LNCAP (cell line): ENCODE measurements at regions not wholly inside any gene's neighbourhood (a gene's known extent, or its start where the extent isn't known, plus 50 kb on each side); places are given as distances from the start of the nearest gene placed in this dataset.

Source experiments
- CTCF ChIP-seq: fragments of 450-650 bp; IDR thresholded peaks from 2 replicates; pipeline ENCODE4 v1.5.1; 2017; ENCODE audit warnings: mild to moderate bottlenecking

- no peak for TF ChIP-seq CTCF
Measured at GRCh38 chr10:55786461-55787050, 574.5 kb downstream of the ZWINT start.

- no peak for TF ChIP-seq CTCF
Measured at GRCh38 chr10:55782181-55782580, 578.9 kb downstream of the ZWINT start.

DNA sequence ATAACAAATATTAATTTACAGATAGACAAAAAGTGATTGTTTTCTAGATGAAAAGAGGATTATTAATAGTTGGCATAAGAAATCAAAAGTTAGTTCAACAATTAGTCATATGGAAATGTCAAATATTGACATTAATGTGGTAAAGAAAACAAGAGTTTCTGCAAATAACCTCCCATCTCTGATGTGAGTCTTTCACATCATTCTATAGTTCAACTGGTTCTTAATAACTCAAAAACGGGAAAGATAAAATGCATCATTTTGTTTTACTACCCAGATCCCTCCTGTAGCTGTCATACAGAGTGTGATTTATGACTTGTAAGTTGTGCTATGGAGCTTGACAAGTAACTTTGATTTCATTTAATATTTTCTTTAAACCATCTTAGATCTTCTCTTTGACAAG is 594.8 kb downstream of the ZWINT start:
- TF ChIP-seq CTCF: no peak

GRCh38 chr10:55750458-55750857 is 610.6 kb downstream of the ZWINT start:
- no peak for TF ChIP-seq CTCF

DNA sequence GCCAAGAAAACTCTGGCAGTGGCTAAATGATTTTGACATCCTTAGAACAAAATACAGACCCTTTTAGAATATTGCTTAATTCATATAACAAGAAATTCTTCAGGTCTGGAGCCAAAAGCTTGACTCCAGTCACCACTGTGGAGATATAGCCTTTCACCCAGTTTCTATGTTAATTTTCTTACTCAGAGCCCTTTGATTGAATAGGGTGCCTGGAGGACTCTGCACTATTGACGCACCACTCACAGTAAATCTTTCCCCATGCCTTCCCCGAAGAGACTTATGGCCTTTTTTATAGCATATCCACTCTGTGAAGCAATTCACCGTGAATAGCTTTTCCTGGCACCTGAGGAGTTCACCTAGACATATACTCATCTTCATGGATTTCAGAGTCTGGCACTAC is 613.8 kb downstream of the ZWINT start:
- TF ChIP-seq CTCF: no peak

DNA sequence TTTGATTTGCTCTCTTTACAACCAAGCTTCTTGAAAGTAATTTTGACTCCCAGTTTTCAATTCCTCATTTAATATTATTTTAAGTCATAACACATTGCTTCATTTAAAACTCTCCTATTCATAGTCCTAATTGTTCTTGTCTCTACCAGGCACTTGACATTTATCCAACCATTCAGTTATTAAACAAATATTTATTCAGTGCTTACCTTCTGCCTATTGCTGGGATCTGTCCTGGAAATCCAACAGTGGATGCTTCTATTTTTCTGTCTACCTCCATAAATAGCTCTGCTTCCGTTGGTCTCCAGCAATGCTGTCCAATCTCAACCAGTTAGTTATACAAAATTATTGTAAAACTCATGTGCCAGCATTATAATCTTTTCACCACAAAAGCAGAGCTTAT is 615.1 kb downstream of the ZWINT start:
- no peak for TF ChIP-seq CTCF

GRCh38 chr10:55742487-55742886 is 618.6 kb downstream of the ZWINT start:
- TF ChIP-seq CTCF: no peak

DNA sequence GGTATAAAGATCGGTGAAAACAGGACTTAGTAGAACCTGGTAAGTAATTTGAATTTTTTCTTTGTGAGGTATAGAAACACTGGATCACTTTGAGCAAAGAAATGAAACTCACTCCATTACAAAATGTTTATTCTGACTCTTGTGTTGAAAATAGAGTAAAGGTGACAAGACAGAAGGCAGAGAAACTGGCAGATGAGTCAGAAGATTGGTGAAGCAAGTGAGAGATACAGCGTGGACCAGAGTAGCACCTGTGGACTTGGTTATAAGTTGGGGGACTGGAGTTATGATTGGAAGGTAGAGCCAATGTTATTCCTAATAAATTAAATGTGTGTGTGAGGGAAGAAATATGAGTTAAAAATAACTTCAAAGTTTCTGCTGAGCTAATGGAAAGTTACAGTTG is 620.9 kb downstream of the ZWINT start:
- no peak for TF ChIP-seq CTCF
